Right ventricle myocardium inferior (tissue), 1 donor: ENCODE measurements at regions not wholly inside any gene's neighbourhood (a gene's known extent, or its start where the extent isn't known, plus 50 kb on each side); places are given as distances from the start of the nearest gene placed in this dataset.

Source experiments
- ATAC-seq: fragments of 200-7000 bp; cut with Tn5 transposase; one replicate; pipeline ENCODE4 v1.9.1; 2020; ENCODE audit warnings: mild to moderate bottlenecking, moderate library complexity
- DNase-seq: peaks from one replicate; pipeline ENCODE4 v3.0.0; 2021; ENCODE audit errors: missing footprints
- intact Hi-C: fragments of 100-400 bp; cut with DNase I; formaldehyde crosslinking; loops from one replicate; pipeline ENCODE4 v1.11.0; 2022
- donor health status: DM: no; HTN: yes; CAD: no; lungs with severe emphysema.

DNA sequence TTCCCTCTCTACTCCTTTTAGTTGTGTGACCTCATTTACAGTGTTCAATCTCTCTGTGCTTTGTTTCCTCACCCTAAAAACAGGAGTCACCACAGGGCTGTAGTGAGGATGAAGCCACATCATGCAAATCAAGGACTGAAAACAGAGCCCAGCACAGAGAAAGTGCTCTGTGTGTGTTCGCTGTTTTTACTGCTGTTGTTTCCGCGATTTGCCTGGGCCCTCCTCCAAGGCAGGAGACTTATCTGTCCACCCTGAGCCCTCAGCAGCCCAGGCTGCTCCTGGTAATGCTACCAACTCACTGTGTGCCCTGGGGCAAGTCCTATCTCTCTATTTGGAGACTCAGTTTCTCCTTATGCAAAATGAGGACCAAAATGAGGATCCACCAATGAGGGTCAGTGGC lies 87.2 kb upstream of the NEURL1B start:
- ATAC-seq = no peak
- DNase-seq = peak; percentile 16
- intact Hi-C loops = no loop called here

DNA sequence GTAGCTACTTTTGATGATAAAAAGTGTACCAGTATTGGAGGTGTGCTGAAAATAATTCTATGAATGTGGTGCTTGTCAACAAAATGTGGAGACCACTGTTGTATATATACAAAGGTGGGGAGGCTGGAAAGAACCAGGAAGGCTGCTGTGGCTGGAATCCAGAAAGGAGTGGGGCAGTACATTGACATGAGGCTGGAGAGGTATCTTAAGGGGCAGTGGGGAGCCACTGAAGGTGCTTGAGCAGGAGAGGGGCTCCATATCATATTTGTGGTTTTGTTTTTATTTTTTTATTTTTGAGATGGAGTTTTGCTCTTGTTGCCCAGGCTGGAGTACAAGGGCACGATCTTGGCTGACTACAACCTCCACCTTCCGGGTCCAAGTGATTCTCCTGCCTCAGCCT lies 87.9 kb upstream of the NEURL1B start:
- no peak for ATAC-seq
- DNase-seq = peak; percentile 9
- intact Hi-C loops = no loop called here

DNA sequence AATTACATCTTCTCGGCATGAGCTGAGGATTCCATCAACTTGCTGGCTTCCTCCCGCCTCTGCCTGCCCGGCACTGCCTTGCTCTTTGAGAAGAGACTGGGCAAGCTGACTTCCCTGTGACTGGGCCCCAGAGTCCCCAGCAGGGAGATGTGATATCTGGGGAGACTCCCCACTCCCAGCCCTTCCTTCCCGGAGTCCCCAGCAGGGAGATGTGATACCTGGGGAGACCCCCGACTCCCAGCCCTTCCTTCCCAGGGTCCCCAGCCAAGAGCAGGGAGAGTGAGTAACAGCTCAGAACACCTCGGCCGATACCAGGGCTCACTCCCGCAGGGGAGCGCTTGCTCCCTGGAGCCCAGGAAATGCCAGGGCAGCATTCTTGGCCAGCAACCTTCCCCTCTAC lies 90.1 kb upstream of the NEURL1B start:
- intact Hi-C loops = no loop called here
- DNase-seq (peak; percentile 27), ATAC-seq (no peak)

DNA sequence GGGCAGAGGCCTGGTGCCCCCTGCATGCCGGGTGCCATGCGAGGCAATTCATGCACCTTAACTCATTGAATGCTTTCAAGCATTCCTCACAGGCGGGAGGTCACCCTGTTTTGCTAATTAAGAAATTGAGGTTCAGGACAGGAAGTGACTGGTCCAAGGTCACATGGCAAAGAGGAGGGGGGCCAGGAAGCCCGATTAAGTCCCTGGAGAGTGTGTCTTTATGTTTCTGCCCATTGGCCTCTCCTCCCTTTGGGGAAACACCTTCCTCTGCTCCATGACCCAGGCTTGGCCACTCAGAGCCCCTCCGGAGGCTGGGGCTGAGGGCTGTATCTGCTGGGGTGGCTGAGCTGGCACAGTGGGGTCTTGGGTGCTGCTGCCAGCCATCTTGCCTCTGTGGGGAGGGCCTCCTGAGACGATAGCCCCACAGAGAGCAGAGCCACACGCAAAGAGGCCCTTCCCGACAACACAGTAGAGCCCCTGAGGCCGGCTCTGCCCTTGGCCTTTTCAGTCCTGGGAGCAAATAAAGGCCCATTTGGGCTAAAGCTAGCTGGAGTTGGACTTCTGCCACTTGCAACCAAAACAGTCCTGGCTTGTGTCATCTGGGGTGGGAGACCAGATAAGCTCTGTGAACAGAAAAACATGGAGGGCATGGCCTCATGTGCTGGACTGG lies 90.8 kb upstream of the NEURL1B start:
- intact Hi-C loops = no loop called here
- DNase-seq = peak; percentile 32
- peak; percentile 20 for ATAC-seq

DNA sequence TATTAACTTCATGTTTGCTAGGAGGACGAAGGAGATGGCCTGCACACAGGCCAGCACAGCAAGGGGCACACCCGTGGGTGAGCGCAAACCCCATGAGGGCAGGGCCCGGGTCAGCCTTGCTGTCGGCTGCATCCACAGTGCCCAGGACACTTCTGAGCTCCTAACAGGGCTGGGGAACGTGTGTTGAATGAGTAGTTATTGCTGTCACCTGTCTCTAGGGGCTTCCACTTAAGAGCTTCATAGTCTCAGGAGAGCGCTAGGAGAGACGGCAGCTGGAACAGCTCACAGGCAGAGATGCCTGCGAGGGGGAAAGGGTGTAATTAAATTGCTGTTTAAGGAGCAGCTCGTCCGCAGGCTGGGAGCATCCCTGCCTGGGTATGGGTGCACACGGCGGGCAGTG lies 91.4 kb upstream of the NEURL1B start:
- ATAC-seq (no peak), DNase-seq (peak; percentile 40)
- intact Hi-C loops = no loop called here

DNA sequence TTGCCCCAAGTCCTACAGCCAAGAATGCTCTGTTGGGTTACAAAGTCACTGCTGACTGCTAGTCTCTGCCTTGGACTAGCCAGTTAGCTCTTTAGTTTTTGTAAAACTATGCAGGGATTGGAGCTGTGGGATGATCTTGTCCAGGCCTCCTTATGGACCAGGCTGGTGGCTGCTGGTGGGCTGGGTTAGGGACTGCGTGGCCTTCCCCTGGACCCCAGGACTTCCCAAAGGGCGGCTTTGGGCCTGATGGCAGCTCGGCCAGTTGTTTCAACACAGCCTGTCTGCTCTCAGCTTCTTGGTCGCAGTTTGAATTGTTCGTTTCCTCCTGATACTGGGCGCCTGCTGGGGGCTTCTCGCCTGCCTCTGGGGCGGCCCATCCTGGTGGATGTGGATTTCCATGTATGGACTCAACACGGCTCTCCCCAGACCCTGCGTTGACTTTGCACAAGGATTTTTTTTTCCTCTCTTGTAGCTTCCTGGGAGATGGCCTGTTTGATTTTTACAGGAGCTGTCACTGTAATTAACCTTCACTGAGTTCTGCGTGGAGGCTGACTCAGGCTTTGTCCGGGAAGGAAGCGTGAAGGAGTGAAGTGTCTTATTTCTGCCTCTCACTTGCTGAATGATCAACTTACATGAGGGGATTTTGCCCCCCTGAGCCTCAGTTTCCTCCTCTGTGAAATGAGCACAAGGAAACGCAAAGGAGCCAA lies 91.9 kb upstream of the NEURL1B start:
- DNase-seq = peak; percentile 9

DNA sequence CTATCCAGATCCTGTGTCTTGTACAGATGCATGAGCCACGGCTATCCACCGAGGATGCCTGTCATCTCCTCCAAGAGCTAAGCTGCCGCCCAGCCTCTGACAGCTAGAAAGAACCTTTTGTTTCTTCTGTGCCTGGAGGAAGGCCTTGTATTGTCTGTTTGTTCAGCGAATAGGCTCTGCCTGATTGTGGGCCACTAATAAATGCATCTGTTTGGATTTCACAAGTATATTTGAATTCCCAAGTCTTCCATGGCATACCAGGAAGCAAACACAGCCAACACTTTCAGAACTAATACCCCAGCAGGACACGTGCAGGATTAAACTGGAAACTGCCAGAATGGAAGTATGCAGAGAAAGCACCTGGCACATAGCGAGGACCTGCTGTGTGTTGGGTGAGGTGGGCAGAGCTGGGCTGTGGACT lies 92.7 kb upstream of the NEURL1B start:
- intact Hi-C loops = no loop called here
- ATAC-seq (no peak), DNase-seq (peak; percentile 13)

More for the DNA sequence above, 91.9 kb upstream of the NEURL1B start:
- intact Hi-C loops = no loop called here
- no peak for ATAC-seq

DNA sequence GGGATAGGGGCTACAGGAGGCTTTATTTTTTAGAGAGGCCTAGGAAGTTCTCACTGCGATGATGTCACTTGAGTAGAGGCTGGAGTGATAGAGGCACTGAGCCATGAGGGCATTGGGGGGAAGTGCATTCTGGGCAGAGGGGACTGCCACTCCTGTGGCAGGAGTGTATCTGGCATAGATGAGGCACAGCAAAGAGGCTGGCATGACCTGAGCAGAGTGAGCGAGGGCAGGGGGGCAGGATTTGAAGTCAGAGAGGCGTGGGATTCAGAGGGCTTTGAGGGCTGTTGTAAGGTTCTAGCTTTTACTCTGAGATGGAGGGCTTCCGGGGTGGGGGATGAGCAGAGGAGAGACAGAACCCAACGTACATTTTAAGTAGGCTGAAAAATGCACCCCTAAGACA lies 91.9 kb upstream of the SH3PXD2B start:
- intact Hi-C loops = no loop called here
- ATAC-seq (no peak), DNase-seq (peak; percentile 52)

DNA sequence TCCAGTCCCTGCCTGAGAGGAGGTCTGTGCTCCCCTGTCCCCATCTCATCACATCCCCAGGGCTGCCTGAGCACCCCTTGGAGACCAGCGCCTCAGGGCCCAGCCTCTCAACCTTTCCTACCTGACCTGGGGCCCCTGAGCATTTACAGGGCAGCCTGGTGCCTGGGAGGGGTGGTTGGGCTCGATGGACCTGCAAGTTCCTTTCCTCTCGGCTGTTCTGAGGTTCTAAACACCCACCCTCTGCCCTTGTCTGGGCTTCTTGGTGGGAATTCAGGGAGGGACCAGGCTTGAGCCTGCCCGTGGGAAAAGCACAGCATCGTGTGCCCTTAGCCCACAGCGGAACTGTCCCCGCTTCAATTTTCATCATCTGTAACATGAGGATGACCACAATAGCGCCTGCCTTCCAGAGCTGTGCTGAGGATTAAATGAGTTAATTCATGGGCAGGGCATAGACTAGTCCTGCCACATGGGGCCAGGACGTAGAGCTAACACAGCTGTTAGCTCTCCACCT lies 91.0 kb upstream of the SH3PXD2B start:
- intact Hi-C loops = no loop called here
- DNase-seq (no peak), ATAC-seq (no peak)

DNA sequence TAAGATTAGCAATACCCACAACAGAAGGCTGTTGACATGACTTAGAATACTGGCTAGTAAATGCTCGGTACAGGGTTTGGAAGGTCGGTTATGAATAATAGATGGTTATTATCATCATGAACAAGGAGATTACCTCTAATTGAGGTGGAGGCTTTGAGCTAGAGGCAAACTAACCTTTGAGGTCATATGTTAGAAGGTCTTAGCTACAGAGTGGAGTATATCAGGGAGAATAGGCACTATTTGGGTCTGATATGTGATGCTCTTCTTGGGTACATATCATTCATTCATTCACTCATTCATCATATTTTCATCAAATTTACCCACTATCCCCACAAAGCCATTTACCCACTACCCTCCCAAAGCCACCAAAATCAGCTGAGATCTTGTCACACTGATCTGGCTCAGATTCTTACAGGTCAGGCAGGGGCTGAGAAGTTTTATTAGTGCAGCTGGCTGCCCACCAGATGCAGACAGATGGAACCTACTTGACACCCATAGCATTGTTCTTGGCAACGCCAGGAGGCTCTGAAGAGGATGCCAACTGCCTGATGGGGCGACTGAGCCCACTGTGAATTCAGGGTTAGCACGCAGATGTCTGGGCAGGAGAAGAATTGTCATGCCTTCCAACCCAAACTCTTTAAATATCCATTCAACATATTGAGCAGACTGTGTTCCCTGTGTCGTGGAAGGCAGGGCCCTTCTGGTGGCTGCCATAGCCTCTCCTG lies 90.2 kb upstream of the SH3PXD2B start:
- intact Hi-C loops = loop anchor here (5.0 kb wide), 1 partner anchor 523 kb away; no protein-coding TSS in a partner anchor
- ATAC-seq (no peak), DNase-seq (no peak)

DNA sequence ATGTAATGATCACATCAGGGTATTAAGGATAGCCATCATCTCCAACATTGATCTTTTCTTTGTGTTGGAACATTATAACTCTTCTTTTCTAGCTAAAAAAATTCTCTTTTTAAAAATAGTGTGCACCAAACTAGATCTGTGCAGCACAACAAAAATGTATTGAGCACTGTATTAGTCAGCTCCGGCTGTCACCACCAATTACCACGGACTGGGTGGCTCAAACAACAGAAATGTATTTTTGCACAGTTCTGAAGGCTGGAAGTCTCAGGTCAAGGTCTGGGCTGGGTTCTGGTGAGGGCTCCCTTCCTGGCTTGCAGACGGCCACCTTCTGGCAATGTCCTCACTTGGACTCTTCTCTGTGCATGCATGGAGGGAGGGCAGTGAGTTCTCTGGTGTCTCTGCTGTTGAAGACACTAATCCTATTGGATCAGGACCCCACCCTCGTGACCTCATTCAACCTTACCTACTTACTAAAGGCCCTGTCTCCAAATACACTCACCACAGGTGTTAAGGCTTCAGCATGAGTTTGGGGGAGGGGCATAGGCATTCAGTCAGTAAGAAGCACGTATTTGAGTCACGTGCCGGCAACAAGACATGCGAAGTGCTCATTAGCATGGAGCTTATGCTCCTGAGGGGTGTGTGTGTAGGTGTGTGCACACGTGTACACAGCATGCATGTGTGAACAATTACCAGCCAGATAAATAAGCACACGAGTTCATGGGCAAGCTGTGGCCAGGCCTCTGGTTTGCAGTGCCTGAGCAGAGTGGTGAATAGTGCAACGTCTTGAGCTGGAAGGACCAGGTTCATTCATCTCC lies 89.4 kb upstream of the SH3PXD2B start:
- no peak for ATAC-seq
- no peak for DNase-seq
- intact Hi-C loops = loop anchor here (5.0 kb wide), 1 partner anchor 524 kb away; no protein-coding TSS in a partner anchor

DNA sequence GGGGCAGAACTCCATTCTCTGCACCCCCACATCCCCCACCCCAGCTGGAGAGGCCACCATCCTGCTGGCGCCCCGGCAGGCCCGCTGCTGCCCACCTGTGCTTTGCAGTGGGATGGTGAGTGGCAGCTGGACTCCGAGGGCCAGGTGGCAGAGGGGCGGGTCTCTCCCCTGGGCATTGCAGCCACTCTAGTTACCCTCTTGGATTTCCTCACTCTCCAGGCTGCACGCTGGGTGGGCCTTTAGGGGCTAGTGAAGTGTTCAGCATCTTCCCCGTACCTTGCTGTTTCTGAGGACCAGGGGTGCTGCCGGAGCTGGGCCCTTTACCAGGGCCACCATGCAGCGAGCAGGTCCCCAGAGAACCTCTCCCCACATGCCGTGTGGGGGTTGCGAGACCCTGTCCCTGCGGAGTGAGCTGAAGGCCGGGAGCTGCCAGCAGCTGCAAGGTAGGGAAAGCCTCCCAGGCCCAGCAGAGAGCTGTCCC lies 88.4 kb upstream of the SH3PXD2B start:
- ATAC-seq (peak; percentile 17), DNase-seq (no peak)

DNA sequence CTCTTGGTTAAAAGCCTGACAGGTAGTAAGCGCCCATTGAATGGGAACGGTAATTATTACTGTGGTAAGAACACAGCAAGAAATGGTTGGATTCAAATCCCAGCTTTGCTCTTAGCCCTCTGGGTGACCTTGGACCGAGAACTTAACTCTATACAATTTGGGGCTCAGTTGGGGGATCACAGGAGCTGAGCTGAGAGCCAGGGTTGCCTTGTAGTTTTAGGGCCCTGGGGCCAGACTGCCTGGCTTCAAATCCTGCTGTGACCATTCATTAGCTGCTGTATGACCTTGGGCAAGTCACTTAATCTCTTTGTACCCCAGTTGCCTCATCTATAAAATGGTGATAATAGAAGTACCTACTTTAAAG lies 87.4 kb upstream of the SH3PXD2B start:
- ATAC-seq (no peak), DNase-seq (no peak)
- intact Hi-C loops = loop anchor here (5.0 kb wide), 1 partner anchor 526 kb away; no protein-coding TSS in a partner anchor

More for the DNA sequence above, 88.4 kb upstream of the SH3PXD2B start:
- intact Hi-C loops = loop anchor here (5.0 kb wide), 1 partner anchor 525 kb away; no protein-coding TSS in a partner anchor

DNA sequence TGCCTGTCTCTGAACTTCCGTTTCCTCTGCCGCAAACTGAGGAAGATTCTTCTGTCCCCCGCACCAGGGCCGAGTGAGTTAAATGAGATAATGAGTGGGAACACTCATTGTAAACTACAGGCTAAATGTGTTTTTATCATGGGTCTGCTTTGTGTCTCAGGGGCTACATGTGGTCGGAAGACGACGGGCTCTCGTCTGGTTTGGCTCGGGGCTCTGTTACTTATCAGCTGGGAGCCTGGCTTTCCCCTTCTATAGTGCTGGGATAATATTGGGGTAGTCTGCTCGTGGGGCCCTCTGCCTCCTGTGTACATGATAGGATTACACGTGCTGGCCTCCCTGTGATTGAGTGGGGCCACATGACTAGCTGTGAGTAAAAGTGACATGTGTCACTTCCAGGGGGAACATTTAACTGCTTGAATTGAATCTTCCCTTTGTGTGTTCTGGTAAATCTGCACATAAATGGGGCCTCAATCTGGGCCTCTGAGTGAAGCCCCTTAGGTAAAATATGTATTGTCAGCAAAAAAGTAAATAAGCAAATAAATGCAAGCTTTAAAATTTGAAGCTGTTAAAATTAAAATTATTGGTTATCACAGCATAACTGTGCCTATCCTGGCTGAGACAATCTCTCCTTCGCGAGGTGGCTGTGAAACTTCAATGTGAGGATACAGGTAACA lies 86.9 kb upstream of the SH3PXD2B start:
- intact Hi-C loops = loop anchor here (5.0 kb wide), 1 partner anchor 526 kb away; no protein-coding TSS in a partner anchor
- no peak for DNase-seq
- ATAC-seq = no peak

DNA sequence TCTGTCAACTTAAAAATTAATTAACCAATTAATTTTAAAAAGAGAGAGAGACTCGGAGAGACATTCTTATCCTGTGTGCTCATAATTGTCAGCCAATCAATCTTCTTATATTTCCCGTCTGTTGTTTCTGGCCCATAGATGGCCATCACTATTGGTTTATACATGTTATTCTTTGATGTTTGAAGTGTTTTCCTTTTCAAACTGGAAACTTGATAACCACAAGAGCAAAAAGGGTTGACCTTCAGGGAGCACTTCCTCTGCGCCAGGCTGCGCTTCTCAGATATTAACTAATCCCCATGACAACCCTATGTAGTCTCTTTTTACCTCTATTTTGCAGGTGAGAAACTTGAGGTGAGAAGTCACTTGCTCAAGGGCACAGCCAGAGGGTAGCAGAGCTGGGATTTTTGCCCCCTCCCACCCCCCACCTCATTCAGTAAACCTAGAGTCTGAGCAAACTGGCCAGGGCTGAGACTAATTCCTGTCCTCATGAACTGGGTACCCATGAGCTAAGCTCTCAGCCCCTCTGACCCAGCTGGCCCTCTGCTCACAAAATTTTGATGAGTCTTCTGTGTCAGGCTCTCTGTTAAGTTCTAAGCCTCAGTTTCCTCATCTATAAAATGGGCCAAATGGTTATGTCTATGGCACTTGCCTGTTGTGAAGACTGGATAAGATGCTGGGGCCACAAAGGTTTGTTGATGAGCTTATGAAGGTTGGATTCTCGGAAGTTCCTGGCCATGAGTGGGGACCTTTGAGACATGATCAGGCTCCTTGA lies 86.0 kb upstream of the SH3PXD2B start:
- DNase-seq (no peak), ATAC-seq (no peak)
- intact Hi-C loops = loop anchor here (5.0 kb wide), 1 partner anchor 527 kb away; no protein-coding TSS in a partner anchor

DNA sequence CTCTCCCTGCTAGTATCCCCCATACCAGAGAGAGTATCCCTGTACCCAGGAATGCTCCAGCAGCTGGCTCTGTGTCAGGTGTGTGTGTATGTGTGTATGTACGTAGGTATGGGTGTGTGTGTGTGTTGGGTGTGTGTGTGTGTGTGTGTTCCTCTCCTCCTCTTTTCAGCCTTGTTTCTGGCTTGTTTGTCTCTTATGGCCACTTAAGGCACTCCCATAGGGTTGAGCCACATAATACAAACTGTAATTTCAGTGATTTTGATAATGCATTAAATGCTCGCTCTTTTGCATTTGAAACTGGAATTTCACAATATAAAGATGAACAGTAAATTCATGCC lies 80.8 kb upstream of the SH3PXD2B start:
- intact Hi-C loops = no loop called here
- ATAC-seq = no peak
- no peak for DNase-seq
